ENCODE measurements at regions not wholly inside any gene's neighbourhood (a gene's known extent, or its start where the extent isn't known, plus 50 kb on each side); places are given as distances from the start of the nearest gene placed in this dataset.

- Histone ChIP-seq H3K36me3 (ENCODE audit: control insufficient read depth, insufficient read depth, low read length) (no peaks in the 10 kb centered on the region), H3K27me3 (ENCODE audit: control insufficient read depth, insufficient read depth, low read length) (no peaks in the 10 kb centered on the region), H3K4me3 (ENCODE audit: low read depth, low read length) (no peak overlapping the region)
- DNase-seq (ENCODE audit: low read depth), result no peak
- FAIRE-seq, result no peak
- TF ChIP-seq CTCF (IDR thresholded peaks at IDR 0.05; ENCODE audit: insufficient read depth, low read length, severe bottlenecking), result no peak
These were observed 292.3 kb upstream of the IRX4 start for GRCh38 chr5:2175041-2175440.

DNA sequence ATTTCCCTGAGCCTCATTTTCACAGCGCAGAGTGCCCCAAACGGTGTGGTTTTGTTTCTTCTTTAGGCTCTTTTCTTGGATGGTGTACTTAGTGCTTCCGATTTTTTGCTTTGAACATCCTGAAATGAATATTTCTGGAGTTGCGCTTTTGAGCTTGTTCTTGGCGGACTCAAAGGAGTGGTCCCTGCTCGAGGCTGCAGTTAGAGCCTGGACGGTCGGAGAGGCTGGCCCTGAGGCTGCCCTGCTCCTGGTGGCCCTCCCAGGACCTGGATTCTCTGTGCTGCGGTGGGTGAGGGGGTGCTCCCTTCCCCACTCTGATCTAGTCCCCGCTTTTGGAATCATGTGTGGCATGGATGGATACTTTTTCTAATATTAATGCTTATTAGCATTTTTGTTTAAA lies 291.8 kb upstream of the IRX4 start:
- no peak for TF ChIP-seq CTCF (IDR thresholded peaks at IDR 0.05; ENCODE audit: insufficient read depth, low read length, severe bottlenecking)
- no peak overlapping the region for H3K4me3 ChIP-seq (ENCODE audit: low read depth, low read length)
- no peak for DNase-seq (ENCODE audit: low read depth)
- H3K27me3 ChIP-seq (ENCODE audit: control insufficient read depth, insufficient read depth, low read length), result no peaks in the 10 kb centered on the region
- H3K36me3 ChIP-seq (ENCODE audit: control insufficient read depth, insufficient read depth, low read length), result no peaks in the 10 kb centered on the region
- FAIRE-seq, result no peak

GRCh38 chr5:2173151-2173834 lies 290.6 kb upstream of the IRX4 start:
- FAIRE-seq (no peak), DNase-seq (ENCODE audit: low read depth) (no peak)
- H3K4me3 ChIP-seq (ENCODE audit: low read depth, low read length), result no peak overlapping the region
- TF ChIP-seq CTCF (IDR thresholded peaks at IDR 0.05; ENCODE audit: insufficient read depth, low read length, severe bottlenecking), result no peak
- H3K36me3 ChIP-seq (ENCODE audit: control insufficient read depth, insufficient read depth, low read length), result no peaks in the 10 kb centered on the region
- H3K27me3 ChIP-seq (ENCODE audit: control insufficient read depth, insufficient read depth, low read length), result no peaks in the 10 kb centered on the region

GRCh38 chr5:2172471-2172870 lies 289.7 kb upstream of the IRX4 start:
- TF ChIP-seq CTCF (IDR thresholded peaks at IDR 0.05; ENCODE audit: insufficient read depth, low read length, severe bottlenecking), result no peak
- no peaks in the 10 kb centered on the region for H3K27me3 ChIP-seq (ENCODE audit: control insufficient read depth, insufficient read depth, low read length)
- no peak for FAIRE-seq
- H3K36me3 ChIP-seq (ENCODE audit: control insufficient read depth, insufficient read depth, low read length), result no peaks in the 10 kb centered on the region
- no peak overlapping the region for H3K4me3 ChIP-seq (ENCODE audit: low read depth, low read length)
- no peak for DNase-seq (ENCODE audit: low read depth)

DNA sequence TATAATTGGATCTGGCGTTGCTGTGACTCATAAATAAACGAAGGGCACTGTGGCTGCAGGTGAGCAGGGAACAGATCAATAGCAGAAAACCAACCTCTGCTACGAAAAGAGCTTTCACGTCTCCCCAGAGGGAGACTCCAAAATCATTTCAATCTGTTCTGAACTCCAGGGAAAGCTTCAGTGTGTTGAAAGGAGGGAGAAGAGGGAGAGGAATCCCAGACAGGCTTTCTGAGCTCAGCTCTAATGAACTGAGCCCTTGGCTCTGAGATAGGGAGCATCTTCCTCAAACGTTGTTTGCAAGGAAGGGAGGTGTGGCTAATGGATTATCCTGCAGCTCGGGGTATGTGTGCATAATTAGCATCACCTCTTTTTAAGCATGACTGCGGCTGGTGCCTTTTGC lies 288.0 kb upstream of the IRX4 start:
- FAIRE-seq (no peak), DNase-seq (ENCODE audit: low read depth) (no peak)
- H3K4me3 ChIP-seq (ENCODE audit: low read depth, low read length), result no peak overlapping the region
- no peaks in the 10 kb centered on the region for H3K27me3 ChIP-seq (ENCODE audit: control insufficient read depth, insufficient read depth, low read length)
- TF ChIP-seq CTCF (IDR thresholded peaks at IDR 0.05; ENCODE audit: insufficient read depth, low read length, severe bottlenecking), result no peak
- no peaks in the 10 kb centered on the region for H3K36me3 ChIP-seq (ENCODE audit: control insufficient read depth, insufficient read depth, low read length)
